Ectodermal cell (in vitro differentiated cells): ENCODE measurements at regions not wholly inside any gene's neighbourhood (a gene's known extent, or its start where the extent isn't known, plus 50 kb on each side); places are given as distances from the start of the nearest gene placed in this dataset.

Experiments
- H3K27ac ChIP-seq: 2 replicates; pipeline ENCODE4 v1.7.0; 2013; ENCODE audit warnings: mild to moderate bottlenecking, low read depth, low read length; ENCODE audit not compliant: insufficient read depth, poor library complexity, severe bottlenecking
- H3K27me3 ChIP-seq: 2 replicates; pipeline ENCODE4 v1.7.0; 2013; ENCODE audit warnings: mild to moderate bottlenecking, low read length; ENCODE audit not compliant: insufficient read depth, control insufficient read depth, poor library complexity, severe bottlenecking
- H3K36me3 ChIP-seq: one replicate; pipeline ENCODE4 v1.7.0; 2013; ENCODE audit warnings: low read length; ENCODE audit not compliant: control insufficient read depth, insufficient read depth
- H3K4me1 ChIP-seq: one replicate; pipeline ENCODE4 v1.7.0; 2013; ENCODE audit warnings: low read length; ENCODE audit not compliant: control insufficient read depth, insufficient read depth
- H3K4me3 ChIP-seq: 2 replicates; pipeline ENCODE4 v1.7.0; 2013; ENCODE audit warnings: low read depth, low read length, control low read depth; ENCODE audit not compliant: insufficient read depth
- H3K9me3 ChIP-seq: 2 replicates; pipeline ENCODE4 v1.7.0; 2013; ENCODE audit warnings: mild to moderate bottlenecking, low read length, moderate library complexity; ENCODE audit not compliant: control insufficient read depth
- WGBS, 2 experiments: methylation state at CpG; one replicate each; pipeline ENCODE4 v1.1.7; 2013; ENCODE audit warnings: missing lambda C conversion rate in 2 of 2; 5-methylcytosine and 5-hydroxymethylcytosine counted together

- Histone ChIP-seq H3K4me3 (no peak overlapping the region), H3K27ac (no peak overlapping the region), H3K36me3 (no peaks in the 10 kb centered on the region), H3K9me3 (no peaks in the 10 kb centered on the region), H3K27me3 (no peaks in the 10 kb centered on the region), H3K4me1 (peaks cover 5% of the 10 kb centered on the region)
- 94 to 95% methylated on average over 17 of the region's 17 CpGs for WGBS, 2 experiments
Observed at GRCh38 chr15:31275331-31276262, 51.0 kb upstream of the KLF13 start.

DNA sequence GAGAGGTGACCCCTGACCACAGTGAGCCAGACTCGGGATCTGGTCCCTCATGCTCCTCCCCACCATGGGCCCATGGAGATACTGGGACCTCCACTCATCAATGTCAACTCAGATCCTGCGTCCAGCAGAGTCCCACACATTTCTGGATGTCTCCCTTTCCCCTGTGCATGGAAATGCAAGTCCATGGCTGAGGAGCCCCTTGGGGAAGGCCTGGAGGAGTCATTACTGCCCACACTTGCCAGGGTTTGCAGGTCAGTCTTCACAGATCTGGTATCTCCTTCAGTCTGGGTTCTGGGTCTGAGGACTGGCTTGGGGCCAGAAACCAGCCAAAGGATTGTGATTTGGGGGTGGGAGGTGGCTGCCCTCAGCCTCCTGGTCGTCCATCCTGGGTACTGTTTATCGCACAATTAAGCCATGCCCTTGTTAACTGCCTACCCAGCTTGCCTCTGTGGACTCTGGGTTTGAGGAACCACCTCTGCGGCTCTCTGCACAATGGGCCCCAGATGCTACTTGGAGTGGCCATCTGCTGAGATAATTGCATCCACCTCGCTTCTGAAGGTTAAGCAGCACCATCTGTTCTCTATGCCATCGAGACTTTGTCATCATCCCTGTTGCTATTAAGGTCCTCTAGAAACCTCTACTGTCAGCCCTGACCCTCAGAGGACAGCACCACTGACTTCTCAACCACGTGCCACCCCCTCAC, 49.9 kb upstream of the KLF13 start:
- no peak overlapping the region for H3K27ac ChIP-seq
- H3K36me3 ChIP-seq, result no peaks in the 10 kb centered on the region
- no peaks in the 10 kb centered on the region for H3K9me3 ChIP-seq
- peaks cover 5% of the 10 kb centered on the region for H3K4me1 ChIP-seq
- H3K4me3 ChIP-seq, result no peak overlapping the region
- WGBS, 2 experiments, result 91 to 94% methylated on average over 8 of the region's 8 CpGs
- H3K27me3 ChIP-seq, result no peaks in the 10 kb centered on the region
